ENCODE measurements at regions not wholly inside any gene's neighbourhood (a gene's known extent, or its start where the extent isn't known, plus 50 kb on each side); places are given as distances from the start of the nearest gene placed in this dataset.
"Not testable (repeated sequence)": the region's sequence is repeated elsewhere in the genome, so short reads cannot be mapped to it uniquely, and the experiment has no call there.

DNA sequence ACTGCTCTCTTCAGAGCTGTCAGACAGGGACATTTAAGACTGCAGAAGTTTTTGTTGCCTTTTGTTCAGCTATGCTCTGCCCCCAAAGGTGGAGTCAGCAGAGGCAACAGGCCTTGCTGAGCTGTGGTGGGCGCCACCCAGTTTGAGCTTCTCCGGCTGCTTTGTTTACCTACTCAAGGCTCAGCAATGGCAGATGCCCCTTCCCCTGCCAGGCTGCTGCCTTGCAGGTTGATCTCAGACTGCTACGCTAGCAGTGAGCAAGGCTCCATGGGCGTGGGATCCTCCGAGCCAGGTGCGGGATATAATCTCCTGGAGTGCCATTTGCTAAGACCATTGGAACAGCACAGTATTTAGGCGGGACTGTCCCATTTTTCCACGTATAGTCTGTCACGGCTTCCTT lies 371.4 kb upstream of the AMOT start:
- Histone ChIP-seq H3K27me3 (no peaks in the 10 kb centered on the region), H3K36me3 (no peaks in the 10 kb centered on the region), H3K4me1 (no peaks in the 10 kb centered on the region), H3K9me3 (no peaks in the 10 kb centered on the region), H3K4me3 (no peak overlapping the region), H3K27ac (no peak overlapping the region)
- DNase-seq (ENCODE audit: low spot score in 2 of 2): no peak
- 98% methylated on average over 6 of the region's 9 CpGs for WGBS
- no peak for TF ChIP-seq CTCF (IDR thresholded peaks at IDR 0.05)
- TF ChIP-seq POLR2AphosphoS5 (IDR thresholded peaks at IDR 0.05): no peak
- no peak for TF ChIP-seq EP300 (IDR thresholded peaks at IDR 0.05)
- TF ChIP-seq POLR2A (IDR thresholded peaks at IDR 0.05): no peak

DNA sequence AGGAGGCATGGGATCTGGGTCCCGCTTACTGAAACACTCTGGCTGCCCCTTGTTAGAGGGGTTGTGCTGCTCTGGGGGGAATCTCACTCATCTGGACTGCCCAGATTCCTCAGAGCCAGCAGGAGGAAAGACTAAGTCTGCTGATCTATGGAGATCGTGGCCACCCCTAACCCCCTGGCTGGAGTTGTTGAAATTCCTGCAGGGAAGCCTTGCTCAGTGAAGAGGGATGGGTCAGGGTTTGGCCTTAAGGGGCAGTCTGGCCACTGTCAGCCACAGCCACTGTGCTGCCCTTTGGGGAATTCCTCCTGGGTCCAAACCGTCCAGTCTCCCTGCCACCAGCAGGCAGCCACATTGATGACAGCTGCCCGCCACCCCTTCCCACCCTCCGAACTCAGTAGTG lies 362.0 kb upstream of the AMOT start:
- TF ChIP-seq POLR2A (IDR thresholded peaks at IDR 0.05) (no peak), POLR2AphosphoS5 (IDR thresholded peaks at IDR 0.05) (no peak), EP300 (IDR thresholded peaks at IDR 0.05) (no peak), CTCF (IDR thresholded peaks at IDR 0.05) (no peak)
- H3K4me3 ChIP-seq: no peak overlapping the region
- no peaks in the 10 kb centered on the region for H3K27me3 ChIP-seq
- no peaks in the 10 kb centered on the region for H3K4me1 ChIP-seq
- no peaks in the 10 kb centered on the region for H3K9me3 ChIP-seq
- no peaks in the 10 kb centered on the region for H3K36me3 ChIP-seq
- no peak overlapping the region for H3K27ac ChIP-seq
- 95% methylated on average over 4 of the region's 5 CpGs for WGBS
- DNase-seq (ENCODE audit: low spot score in 2 of 2): no peak

GRCh38 chrX:113195949-113196348 lies 355.3 kb upstream of the AMOT start:
- Histone ChIP-seq H3K4me3 (no peak overlapping the region), H3K27me3 (no peaks in the 10 kb centered on the region), H3K27ac (no peak overlapping the region), H3K36me3 (no peaks in the 10 kb centered on the region), H3K9me3 (no peaks in the 10 kb centered on the region), H3K4me1 (no peaks in the 10 kb centered on the region)
- WGBS: 50% methylated on average over 3 of the region's 3 CpGs
- DNase-seq (ENCODE audit: low spot score in 2 of 2): no peak
- TF ChIP-seq POLR2A (IDR thresholded peaks at IDR 0.05): no peak
- TF ChIP-seq EP300 (IDR thresholded peaks at IDR 0.05): no peak
- TF ChIP-seq POLR2AphosphoS5 (IDR thresholded peaks at IDR 0.05): no peak
- TF ChIP-seq CTCF (IDR thresholded peaks at IDR 0.05): no peak

- no peak for DNase-seq (ENCODE audit: low spot score in 2 of 2)
- Histone ChIP-seq H3K27me3 (no peaks in the 10 kb centered on the region), H3K4me1 (no peaks in the 10 kb centered on the region), H3K36me3 (no peaks in the 10 kb centered on the region), H3K4me3 (no peak overlapping the region), H3K9me3 (no peaks in the 10 kb centered on the region), H3K27ac (no peak overlapping the region)
- TF ChIP-seq POLR2AphosphoS5 (IDR thresholded peaks at IDR 0.05) (no peak), EP300 (IDR thresholded peaks at IDR 0.05) (no peak), CTCF (IDR thresholded peaks at IDR 0.05) (no peak), POLR2A (IDR thresholded peaks at IDR 0.05) (no peak)
Measured at GRCh38 chrX:113192418-113192817, 351.8 kb upstream of the AMOT start.

DNA sequence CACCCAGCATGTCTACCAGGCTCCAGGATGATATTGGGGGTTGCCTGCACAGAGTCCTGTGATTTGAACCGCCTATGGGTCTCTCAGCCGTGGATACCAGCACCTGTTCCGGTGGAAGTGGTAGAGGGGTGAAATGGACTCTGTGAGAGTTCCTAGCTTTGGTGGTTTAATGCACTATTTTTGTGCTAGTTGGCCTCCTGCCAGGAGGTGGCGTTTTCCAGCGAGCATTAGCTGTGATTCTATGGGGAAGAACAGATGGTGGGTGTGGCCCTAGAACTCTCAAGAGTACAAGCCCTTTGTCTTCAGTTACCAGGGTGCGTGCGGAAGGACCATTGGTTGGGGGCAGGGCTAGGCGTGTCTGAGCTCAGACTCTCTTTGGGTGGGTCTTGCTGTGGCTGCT lies 316.9 kb upstream of the AMOT start:
- 98% methylated on average over 5 of the region's 8 CpGs for WGBS
- Histone ChIP-seq H3K27ac (no peak overlapping the region), H3K9me3 (no peaks in the 10 kb centered on the region), H3K36me3 (no peaks in the 10 kb centered on the region), H3K27me3 (no peaks in the 10 kb centered on the region), H3K4me3 (no peak overlapping the region), H3K4me1 (no peaks in the 10 kb centered on the region)
- DNase-seq (ENCODE audit: low spot score in 2 of 2): no peak
- no peak for TF ChIP-seq EP300 (IDR thresholded peaks at IDR 0.05)
- no peak for TF ChIP-seq POLR2A (IDR thresholded peaks at IDR 0.05)
- no peak for TF ChIP-seq POLR2AphosphoS5 (IDR thresholded peaks at IDR 0.05)
- no peak for TF ChIP-seq CTCF (IDR thresholded peaks at IDR 0.05)

DNA sequence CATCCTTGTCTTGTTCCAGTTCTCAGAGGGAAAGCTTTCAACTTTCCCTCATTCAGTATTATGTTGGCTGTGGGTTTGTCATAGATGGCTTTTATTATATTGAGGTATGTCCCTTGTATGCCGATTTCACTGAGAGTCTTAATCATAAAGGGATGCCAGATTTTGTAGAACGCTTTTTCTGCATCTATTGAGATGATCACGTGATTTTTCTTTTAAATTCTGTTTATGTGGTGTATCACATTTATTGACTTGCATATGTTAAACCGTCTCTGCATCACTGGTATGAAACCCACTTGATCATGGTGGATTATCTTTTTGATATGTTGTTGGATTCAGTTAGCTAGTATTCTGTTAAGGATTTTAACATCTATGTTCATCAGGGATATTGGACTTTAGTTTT lies 313.7 kb upstream of the AMOT start:
- H3K27ac ChIP-seq; H3K27me3 ChIP-seq; DNase-seq (ENCODE audit: low spot score in 2 of 2); H3K9me3 ChIP-seq; H3K36me3 ChIP-seq; H3K4me1 ChIP-seq; H3K4me3 ChIP-seq: not testable (repeated sequence)
- WGBS: 86% methylated on average over 4 of the region's 4 CpGs
